Stimulated activated CD4-positive, alpha-beta T cell treated with anti-CD3 and anti-CD28 coated beads, Interleukin-2, amount 100 ng/mL, for 24 hours (primary cell): ENCODE measurements at regions not wholly inside any gene's neighbourhood (a gene's known extent, or its start where the extent isn't known, plus 50 kb on each side); places are given as distances from the start of the nearest gene placed in this dataset.

ENCODE experiments used
- DNase-seq, 2 donors: peaks; one replicate each; pipeline ENCODE4 v3.0.0-alpha.2; 2020

DNA sequence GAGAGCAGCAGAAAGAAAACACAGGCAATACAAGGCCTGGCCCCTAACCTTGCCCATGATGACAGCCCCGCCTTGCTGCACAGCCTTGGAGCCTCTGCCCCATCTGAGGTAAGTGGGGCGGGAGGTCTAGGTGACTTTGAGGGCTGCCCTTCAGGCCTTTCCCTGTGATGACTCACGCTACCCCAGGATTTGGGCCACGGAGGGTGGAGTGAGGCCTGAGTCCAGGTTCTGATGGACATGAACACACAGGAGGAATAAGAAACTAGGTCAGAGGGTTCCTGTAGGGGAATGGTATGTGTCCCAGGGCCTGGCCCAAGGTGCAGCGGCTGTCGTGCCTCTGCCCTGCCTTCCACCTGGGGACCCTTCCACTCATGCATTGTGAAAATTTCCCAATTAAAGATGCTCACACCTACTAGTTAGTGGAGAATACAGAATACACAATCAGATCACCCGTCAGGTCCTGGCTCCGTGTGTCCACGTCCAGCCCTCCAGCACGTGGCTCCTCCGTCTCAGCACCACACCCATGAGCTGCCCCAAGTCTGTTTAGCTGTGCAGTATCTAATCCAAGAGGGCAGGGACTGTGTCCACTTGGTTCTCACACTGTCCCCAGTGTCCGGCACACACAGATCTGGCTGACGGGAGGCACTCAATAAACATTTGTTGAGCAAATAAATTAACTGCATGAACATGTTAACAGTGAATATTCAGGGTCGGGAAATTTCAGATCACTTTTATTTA, 111.0 kb downstream of the CHST1 start:
- no peak for DNase-seq

GRCh38 chr11:45553383-45553936, 112.0 kb downstream of the CHST1 start:
- no peak for DNase-seq

- DNase-seq = no peak
Observed at GRCh38 chr11:45551191-45551713, 114.2 kb downstream of the CHST1 start.

- no peak for DNase-seq
Observed at GRCh38 chr11:45549257-45549656, 116.2 kb downstream of the CHST1 start.

DNA sequence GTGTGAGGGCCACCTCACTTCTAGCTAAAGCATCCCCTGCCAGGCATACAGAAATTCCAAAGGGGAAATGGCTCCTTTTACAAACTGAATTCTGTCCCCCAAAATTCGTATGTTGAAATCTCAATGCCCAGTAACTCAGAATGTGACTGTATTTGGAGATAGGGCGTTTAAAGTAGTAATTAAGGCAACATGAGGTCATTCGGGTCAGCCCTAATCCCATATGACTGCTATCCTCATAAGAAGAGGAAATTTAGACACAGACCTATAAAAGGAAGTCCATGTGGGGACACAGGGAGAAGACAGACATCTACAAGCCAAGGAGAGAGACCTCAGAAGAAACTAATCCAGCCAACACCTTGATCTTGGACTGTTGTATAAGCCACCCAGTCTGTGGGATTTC, 119.1 kb downstream of the CHST1 start:
- no peak for DNase-seq

DNA sequence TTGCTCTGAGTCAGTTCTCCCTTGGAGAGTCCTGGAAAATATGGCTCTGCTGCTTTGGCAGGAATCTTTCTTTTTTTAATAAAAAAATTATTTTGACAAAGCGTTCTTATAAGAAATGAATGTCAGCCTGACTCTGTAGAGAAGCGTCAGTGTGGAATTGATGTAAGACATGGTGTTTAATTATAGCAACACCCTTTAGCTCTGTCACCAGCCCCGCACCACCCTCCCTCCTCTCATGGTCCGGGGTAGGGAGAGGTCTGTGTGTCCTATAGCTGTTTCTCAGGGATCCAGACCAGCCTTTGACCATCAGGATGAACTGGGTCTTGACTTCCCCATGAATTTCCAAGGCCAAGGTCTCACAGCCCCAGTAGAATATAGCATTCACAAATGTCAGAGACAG, 120.6 kb downstream of the CHST1 start:
- DNase-seq = no peak

DNA sequence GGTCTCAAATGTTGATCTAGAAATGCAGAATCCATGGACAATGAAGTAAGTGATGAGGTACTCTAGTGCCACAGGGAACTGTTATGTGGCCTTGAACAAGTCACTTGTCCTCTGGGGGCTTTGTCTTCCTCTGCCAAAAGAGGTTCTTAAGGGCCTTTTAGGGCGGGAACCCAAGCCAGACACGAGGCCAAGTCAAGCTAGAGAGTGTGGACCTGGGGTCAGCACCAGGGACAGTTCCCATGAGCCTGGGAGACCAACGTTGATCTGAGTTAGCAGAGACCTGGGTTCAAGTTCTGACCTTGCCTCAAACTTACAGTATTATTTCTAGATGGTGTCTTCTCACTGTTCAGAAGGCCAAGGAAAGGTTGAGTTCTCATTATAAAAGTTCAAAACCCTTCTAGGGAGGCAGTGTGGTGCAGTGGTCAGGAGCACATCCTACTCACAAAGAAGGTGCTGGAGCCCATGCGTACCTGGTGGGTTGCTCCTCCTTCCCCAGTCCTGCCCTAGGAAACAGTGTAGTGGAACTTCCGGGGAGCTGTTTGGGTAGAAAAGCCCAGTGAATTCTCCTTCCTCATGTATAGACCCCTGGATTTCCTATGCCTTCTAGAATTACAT, 121.5 kb downstream of the CHST1 start:
- DNase-seq = peak in 1 of 2 donors; percentile 7

- no peak for DNase-seq
Observed at GRCh38 chr11:45543081-45543480, 122.3 kb downstream of the CHST1 start.

DNA sequence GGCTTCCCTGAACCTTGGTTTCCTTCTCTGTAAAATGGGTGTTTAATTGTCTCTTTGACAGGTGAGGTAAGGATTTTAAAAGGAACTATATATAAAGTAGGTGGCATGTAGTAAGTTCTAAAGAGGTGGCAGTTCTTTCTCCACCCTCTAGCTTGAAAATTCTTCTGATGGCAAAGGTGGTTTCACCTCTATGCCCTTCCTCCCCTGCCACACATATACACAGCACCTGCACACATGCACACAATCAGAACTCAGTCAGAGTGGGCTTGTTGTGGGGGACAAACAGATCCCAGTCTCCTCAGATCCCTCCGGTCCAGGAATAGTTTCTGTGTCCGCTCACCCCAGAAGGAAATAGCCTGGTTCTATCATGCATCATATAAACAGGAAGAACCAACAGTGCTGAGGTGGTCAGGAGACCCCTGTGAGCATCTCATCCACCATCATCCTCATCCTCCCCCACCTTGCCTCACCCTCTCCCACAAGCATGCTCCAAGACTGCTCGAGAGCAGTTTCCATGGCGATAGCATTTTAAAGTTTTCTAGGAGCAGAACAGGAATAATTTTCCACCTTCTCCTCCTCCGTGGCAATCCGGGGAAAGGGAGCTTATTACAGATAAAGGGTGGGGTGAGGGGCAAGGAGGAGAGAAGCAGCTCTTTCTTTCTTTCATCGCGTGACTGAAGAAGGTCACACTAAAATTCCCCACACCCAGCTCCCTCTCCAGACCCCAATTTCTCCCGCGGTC, 123.6 kb downstream of the CHST1 start:
- no peak for DNase-seq

DNA sequence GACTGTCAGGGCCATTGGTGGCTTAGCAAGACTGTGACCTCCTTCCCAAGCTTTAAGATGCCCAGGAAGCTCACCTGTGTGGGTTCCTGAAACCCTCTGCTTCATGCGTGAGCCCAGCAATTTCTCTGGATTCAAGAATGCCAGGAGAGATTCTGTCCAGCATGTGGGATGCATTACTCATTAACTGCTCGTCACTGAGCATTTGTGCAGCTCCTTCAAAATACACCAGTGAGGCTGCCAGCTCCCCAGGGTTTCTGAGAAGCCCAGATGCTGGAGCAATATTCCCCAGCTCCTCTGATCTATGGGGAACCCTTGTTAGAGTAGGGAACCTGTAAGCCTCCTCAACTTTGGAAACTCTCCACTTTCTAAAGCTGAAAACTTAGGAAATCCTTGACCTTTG, 126.5 kb downstream of the CHST1 start:
- DNase-seq = no peak

DNA sequence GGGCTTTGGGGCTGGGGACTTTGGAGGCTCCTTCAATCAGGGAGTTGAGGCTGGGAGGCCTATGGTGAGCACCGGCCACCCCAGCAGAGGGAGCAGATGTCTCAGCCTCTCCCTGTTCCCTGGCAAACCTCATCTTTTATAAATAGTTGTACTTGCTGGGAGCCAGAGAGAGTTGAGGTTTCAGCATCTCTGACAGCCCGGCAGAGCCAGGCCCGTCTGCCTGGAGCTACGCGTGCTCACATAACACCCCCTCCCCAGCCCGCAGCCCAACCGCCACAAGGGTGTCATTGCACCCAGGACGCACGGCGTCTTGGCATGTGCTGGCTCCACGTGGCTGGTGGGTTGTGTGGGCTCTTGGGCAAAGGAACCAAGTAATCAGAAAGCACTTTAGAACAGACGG, 127.1 kb downstream of the CHST1 start:
- DNase-seq = no peak

GRCh38 chr11:45537614-45538013, 127.8 kb downstream of the CHST1 start:
- DNase-seq = no peak

DNA sequence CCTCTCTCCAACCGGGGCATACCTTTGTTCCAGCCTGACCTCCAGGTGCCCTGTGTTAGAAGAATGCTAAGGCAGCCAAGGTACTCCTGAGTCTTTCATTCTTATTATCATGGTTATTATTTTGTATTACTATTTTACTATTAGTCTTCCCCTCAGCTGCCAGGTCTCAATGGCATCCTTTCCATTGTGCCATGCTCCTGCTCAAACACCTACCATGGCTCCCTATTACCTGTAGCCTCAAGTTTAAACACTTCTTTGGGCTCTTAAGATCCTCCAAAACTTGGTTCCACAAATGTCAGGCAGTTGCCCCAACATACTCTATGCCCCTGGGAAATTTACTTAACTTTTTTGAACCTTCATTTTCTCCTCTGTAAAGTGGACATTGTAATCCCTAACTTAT, 130.4 kb downstream of the CHST1 start:
- DNase-seq = no peak

DNA sequence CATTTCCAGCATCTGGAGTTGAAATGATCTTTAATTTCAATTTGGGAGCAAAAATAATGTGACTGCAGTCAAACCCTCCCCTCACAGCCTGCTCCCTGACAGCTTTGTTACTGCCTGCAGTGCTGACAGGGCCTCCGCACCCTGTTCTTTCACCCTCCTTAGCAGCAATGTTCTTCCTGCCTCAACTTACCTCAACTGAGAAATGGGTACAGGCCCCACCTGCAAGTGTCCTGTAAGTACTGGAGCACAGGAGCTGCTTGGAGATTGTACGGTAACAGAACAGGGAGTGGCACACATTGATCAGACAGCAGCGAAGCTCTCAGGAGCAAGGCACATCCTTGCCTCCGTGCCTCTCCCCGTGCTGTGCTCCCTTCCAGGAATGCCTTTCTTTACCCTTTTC, 131.3 kb downstream of the CHST1 start:
- DNase-seq = no peak

- DNase-seq = no peak
Observed at GRCh38 chr11:45532546-45532945, 132.9 kb downstream of the CHST1 start.

- DNase-seq = no peak
Observed at GRCh38 chr11:45530776-45531175, 134.6 kb downstream of the CHST1 start.

DNA sequence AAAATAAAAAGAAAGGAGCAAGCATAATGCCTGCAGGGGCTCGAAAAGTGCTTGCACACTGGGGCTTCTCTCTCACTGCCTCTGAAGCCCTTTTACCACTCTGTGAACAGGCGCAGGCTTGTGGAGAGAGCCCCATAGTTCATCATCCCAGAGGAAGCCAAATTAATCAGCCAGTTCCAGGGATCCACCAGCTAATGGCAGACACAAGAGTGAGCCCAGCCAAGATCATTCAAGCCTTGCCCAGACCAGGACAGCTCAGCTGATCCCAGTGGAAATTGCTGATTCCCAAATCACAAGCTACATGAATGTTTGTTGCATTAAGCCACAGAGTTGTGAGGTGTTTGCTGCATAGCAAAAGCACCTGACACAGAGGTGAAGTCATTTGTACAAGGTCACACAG, 135.3 kb downstream of the CHST1 start:
- DNase-seq = no peak

GRCh38 chr11:45528435-45528834, 137.0 kb downstream of the CHST1 start:
- DNase-seq = no peak

DNA sequence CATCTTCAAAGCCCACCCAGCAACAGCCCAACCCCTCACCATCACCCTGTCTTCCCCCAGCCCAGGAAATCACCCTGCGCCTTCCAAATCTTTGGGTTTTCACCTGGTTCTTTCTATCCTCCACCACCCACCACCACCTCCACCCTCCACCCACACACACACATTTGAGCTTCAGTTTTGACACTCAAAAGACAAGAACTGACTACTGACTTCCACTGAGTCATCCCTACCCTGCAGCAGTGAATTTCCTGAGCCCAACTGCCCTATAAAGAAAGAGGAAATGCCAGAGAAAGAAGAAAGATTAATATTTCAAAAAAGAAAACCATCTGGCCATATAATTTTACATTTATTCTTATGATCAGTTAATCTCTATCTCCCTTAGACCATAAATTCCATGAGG, 137.5 kb downstream of the CHST1 start:
- DNase-seq = peak in 1 of 2 donors; percentile 4

GRCh38 chr11:45525393-45525792, 140.0 kb downstream of the CHST1 start:
- no peak for DNase-seq

- no peak for DNase-seq
Observed at GRCh38 chr11:45523760-45524159, 141.7 kb downstream of the CHST1 start.

- DNase-seq = no peak
Observed at GRCh38 chr11:45518833-45519535, 146.4 kb downstream of the CHST1 start.
